HepG2 (cell line): ENCODE measurements at regions not wholly inside any gene's neighbourhood (a gene's known extent, or its start where the extent isn't known, plus 50 kb on each side); places are given as distances from the start of the nearest gene placed in this dataset.

Experiments used
- CBFB ChIP-seq: sonication (generic); formaldehyde crosslinking; IDR thresholded peaks from 2 replicates; pipeline ENCODE4 v1.4.0; 2020; ENCODE audit warnings: missing genetic modification reagents
- CENPT ChIP-seq: sonication (generic); formaldehyde crosslinking; IDR thresholded peaks from 2 replicates; pipeline ENCODE4 v1.8.0; 2022; ENCODE audit warnings: low read depth, mild to moderate bottlenecking, moderate library complexity, missing genetic modification reagents
- FOXP4 ChIP-seq: sonication (generic); formaldehyde crosslinking; IDR thresholded peaks from 2 replicates; pipeline ENCODE4 v1.4.0; 2020; ENCODE audit warnings: missing genetic modification reagents
- HOMEZ ChIP-seq: IDR thresholded peaks from 2 replicates; pipeline ENCODE4 v1.6.1; 2016; ENCODE audit warnings: low read depth
- KDM5A ChIP-seq: fragments of 200-600 bp; sonication (generic); IDR thresholded peaks from 2 replicates; pipeline ENCODE4 v1.7.0; 2018; ENCODE audit warnings: antibody characterized with exemption, mild to moderate bottlenecking, low read length, borderline replicate concordance
- KDM5B ChIP-seq: sonication (generic); formaldehyde crosslinking; IDR thresholded peaks from 2 replicates; pipeline ENCODE4 v1.4.0; 2020; ENCODE audit warnings: missing genetic modification reagents, mild to moderate bottlenecking, borderline replicate concordance
- MED8 ChIP-seq: sonication (generic); formaldehyde crosslinking; IDR thresholded peaks from 2 replicates; pipeline ENCODE4 v1.8.1; 2023; ENCODE audit warnings: mild to moderate bottlenecking, missing genetic modification reagents; ENCODE audit not compliant: insufficient replicate concordance
- NFE2 ChIP-seq: sonication (generic); formaldehyde crosslinking; IDR thresholded peaks from 2 replicates; pipeline ENCODE4 v1.4.0; 2020; ENCODE audit warnings: missing genetic modification reagents
- NFKBIZ ChIP-seq: IDR thresholded peaks from 2 replicates; pipeline ENCODE4 v1.6.1; 2018; ENCODE audit warnings: missing genetic modification reagents, missing compliant biosample characterization
- PHF20 ChIP-seq: sonication (generic); formaldehyde crosslinking; IDR thresholded peaks from 2 replicates; pipeline ENCODE4 v1.5.0; 2020; ENCODE audit warnings: mild to moderate bottlenecking, missing genetic modification reagents
- POLR2AphosphoS2 ChIP-seq: IDR thresholded peaks from 2 replicates; pipeline ENCODE4 v1.6.1; 2011; ENCODE audit warnings: low read depth, low read length, improper control_type of control experiment
- SMAD1 ChIP-seq: sonication (generic); formaldehyde crosslinking; IDR thresholded peaks from 2 replicates; pipeline ENCODE4 v1.4.0; 2020; ENCODE audit warnings: missing genetic modification reagents, low read depth, mild to moderate bottlenecking, borderline replicate concordance
- STAT6 ChIP-seq: sonication (generic); formaldehyde crosslinking; IDR thresholded peaks from 2 replicates; pipeline ENCODE4 v1.4.0; 2020; ENCODE audit warnings: missing genetic modification reagents, mild to moderate bottlenecking, borderline replicate concordance
- WIZ ChIP-seq: sonication (generic); formaldehyde crosslinking; IDR thresholded peaks from 2 replicates; pipeline ENCODE4 v1.5.1; 2020; ENCODE audit warnings: mild to moderate bottlenecking, missing genetic modification reagents
- ZBTB10 ChIP-seq: sonication (generic); formaldehyde crosslinking; IDR thresholded peaks from 2 replicates; pipeline ENCODE4 v1.4.0; 2020; ENCODE audit warnings: missing genetic modification reagents, borderline replicate concordance
- ZC3H13 ChIP-seq: sonication (generic); formaldehyde crosslinking; IDR thresholded peaks from 2 replicates; pipeline ENCODE4 v1.8.1; 2023; ENCODE audit warnings: mild to moderate bottlenecking, missing genetic modification reagents, moderate library complexity
- ZGPAT ChIP-seq: IDR thresholded peaks from 2 replicates; pipeline ENCODE4 v1.6.1; 2016; ENCODE audit warnings: mild to moderate bottlenecking
- ZNF160 ChIP-seq: sonication (generic); formaldehyde crosslinking; IDR thresholded peaks from 2 replicates; pipeline ENCODE4 v1.8.0; 2022; ENCODE audit warnings: mild to moderate bottlenecking, inconsistent platforms, missing genetic modification reagents
- ZNF180 ChIP-seq: sonication (generic); formaldehyde crosslinking; IDR thresholded peaks from 2 replicates; pipeline ENCODE4 v1.4.0; 2020; ENCODE audit warnings: low read depth, missing genetic modification reagents, borderline replicate concordance
- ZNF773 ChIP-seq: sonication (generic); formaldehyde crosslinking; IDR thresholded peaks from 2 replicates; pipeline ENCODE4 v1.4.0; 2020; ENCODE audit warnings: missing genetic modification reagents, borderline replicate concordance
- ZZZ3 ChIP-seq: sonication (generic); formaldehyde crosslinking; IDR thresholded peaks from 2 replicates; pipeline ENCODE4 v1.4.0; 2020; ENCODE audit warnings: missing genetic modification reagents, mild to moderate bottlenecking, borderline replicate concordance

GRCh38 chr20:53800418-53800817 lies 206.8 kb upstream of the ZNF217 start (continued):
- TF ChIP-seq STAT6 (CRISPR knock-in tag), result no peak
- 0 out of 2 replicates have a peak, but pooled peaks have one; percentile 51 for TF ChIP-seq WIZ (CRISPR knock-in tag)
- TF ChIP-seq NFKBIZ (CRISPR knock-in tag), result no peak
- no peak for TF ChIP-seq ZBTB10 (CRISPR knock-in tag)
- TF ChIP-seq ZNF773 (CRISPR knock-in tag), result no peak
- TF ChIP-seq ZGPAT, result no peak
- TF ChIP-seq KDM5A, result 0 out of 2 replicates have a peak, but pooled peaks have one; percentile 3
- TF ChIP-seq FOXP4, result no peak
- no peak; the same call in 1 of the 2 replicates for TF ChIP-seq ZNF180 (CRISPR knock-in tag)
- no peak for TF ChIP-seq HOMEZ (CRISPR knock-in tag)
- no peak for TF ChIP-seq ZZZ3 (CRISPR knock-in tag)
- no peak for TF ChIP-seq KDM5B (CRISPR knock-in tag)
- TF ChIP-seq NFE2, result no peak
- TF ChIP-seq CBFB (CRISPR knock-in tag), result no peak
- no peak for TF ChIP-seq ZC3H13 (CRISPR knock-in tag)
- TF ChIP-seq SMAD1 (CRISPR knock-in tag), result no peak
- no peak for TF ChIP-seq CENPT
- TF ChIP-seq MED8 (CRISPR knock-in tag), result no peak
- no peak for TF ChIP-seq POLR2AphosphoS2
- no peak for TF ChIP-seq ZNF160 (CRISPR knock-in tag)
- no peak for TF ChIP-seq PHF20
